HG03097 (cell line): ENCODE measurements at regions not wholly inside any gene's neighbourhood (a gene's known extent, or its start where the extent isn't known, plus 50 kb on each side); places are given as distances from the start of the nearest gene placed in this dataset.

ENCODE experiments used
- ATAC-seq: cut with Tn5 transposase; IDR thresholded peaks from one replicate; pipeline ENCODE4 v1.9.1; 2021; ENCODE audit not compliant: unreplicated experiment, low FRiP score

- no peak for ATAC-seq
Observed at GRCh38 chr7:113825832-113826231, 93.0 kb downstream of the PPP1R3A start.

GRCh38 chr7:113824117-113824823, 94.5 kb downstream of the PPP1R3A start:
- no peak for ATAC-seq

GRCh38 chr7:113819474-113819873, 99.3 kb downstream of the PPP1R3A start:
- ATAC-seq = no peak

GRCh38 chr7:113816639-113817038, 102.2 kb downstream of the PPP1R3A start:
- ATAC-seq = no peak

- no peak for ATAC-seq
Observed at GRCh38 chr7:113813471-113813870, 105.3 kb downstream of the PPP1R3A start.

GRCh38 chr7:113812591-113813255, 106.1 kb downstream of the PPP1R3A start:
- no peak for ATAC-seq

- ATAC-seq = no peak
Observed at GRCh38 chr7:113810080-113810744, 108.6 kb downstream of the PPP1R3A start.

GRCh38 chr7:113809581-113809980, 109.2 kb downstream of the PPP1R3A start:
- no peak for ATAC-seq

GRCh38 chr7:113806633-113807327, 112.0 kb downstream of the PPP1R3A start:
- ATAC-seq = no peak

GRCh38 chr7:113805976-113806375, 112.8 kb downstream of the PPP1R3A start:
- ATAC-seq = no peak

GRCh38 chr7:113804475-113805095, 114.2 kb downstream of the PPP1R3A start:
- ATAC-seq = no peak

GRCh38 chr7:113801751-113802150, 117.1 kb downstream of the PPP1R3A start:
- no peak for ATAC-seq

GRCh38 chr7:113800826-113801225, 118.0 kb downstream of the PPP1R3A start:
- no peak for ATAC-seq

GRCh38 chr7:113799896-113800295, 118.9 kb downstream of the PPP1R3A start:
- ATAC-seq = peak; percentile 99

- ATAC-seq = no peak
Observed at GRCh38 chr7:113797420-113798010, 121.3 kb downstream of the PPP1R3A start.

GRCh38 chr7:113796557-113796956, 122.3 kb downstream of the PPP1R3A start:
- ATAC-seq = no peak

- ATAC-seq = no peak
Observed at GRCh38 chr7:113794573-113794972, 124.2 kb downstream of the PPP1R3A start.

GRCh38 chr7:113793171-113793570, 125.6 kb downstream of the PPP1R3A start:
- no peak for ATAC-seq

GRCh38 chr7:113790025-113790424, 128.8 kb downstream of the PPP1R3A start:
- no peak for ATAC-seq

GRCh38 chr7:113787106-113787505, 131.7 kb downstream of the PPP1R3A start:
- ATAC-seq = no peak
